GM10248 (cell line): ENCODE measurements at regions not wholly inside any gene's neighbourhood (a gene's known extent, or its start where the extent isn't known, plus 50 kb on each side); places are given as distances from the start of the nearest gene placed in this dataset.

Experiments
- CTCF ChIA-PET: fragments of 300-600 bp; sonication (Branson Sonifier 250); formaldehyde crosslinking; extraction: SDS; loops from one replicate; lab custom pipeline; 2021; ENCODE audit warnings: antibody characterized with exemption; lab: Yijun Ruan, JAX
- POLR2A ChIA-PET: fragments of 350-650 bp; sonication (Branson Sonifier 250); formaldehyde crosslinking; extraction: SDS; loops from one replicate; lab custom pipeline; 2020; ENCODE audit warnings: antibody characterized with exemption; lab: Yijun Ruan, JAX
- DNase-seq: peaks from one replicate; pipeline ENCODE4 v3.0.0; 2012; ENCODE audit errors: extremely low spot score
- CTCF ChIP-seq: IDR thresholded peaks from 2 replicates; pipeline ENCODE4 v1.5.1; 2012; ENCODE audit warnings: mild to moderate bottlenecking, low read depth; ENCODE audit errors: extremely low read depth, missing control alignments, control extremely low read depth

- no peak for TF ChIP-seq CTCF
- no peak for DNase-seq
- ChIA-PET POLR2A (interaction anchor here (0.6 kb wide), 1 partner anchor 22 kb away, joined by 3 read pairs; no protein-coding TSS in a partner anchor), CTCF (no interaction called here)
These were observed 433.7 kb downstream of the SHQ1 start for GRCh38 chr3:72414481-72415016.

GRCh38 chr3:72413228-72413627 is 435.0 kb downstream of the SHQ1 start:
- ChIA-PET POLR2A (no interaction called here), CTCF (no interaction called here)
- TF ChIP-seq CTCF, result no peak
- DNase-seq, result no peak

GRCh38 chr3:72412340-72412956 is 435.8 kb downstream of the SHQ1 start:
- DNase-seq, result no peak
- ChIA-PET CTCF (interaction anchor here (0.7 to 1.4 kb wide), 3 partner anchors 9 to 14 kb away, joined by 3 to 4 read pairs (median 3); no protein-coding TSS in a partner anchor), POLR2A (no interaction called here)
- no peak for TF ChIP-seq CTCF

GRCh38 chr3:72411843-72412242 is 436.4 kb downstream of the SHQ1 start:
- ChIA-PET POLR2A (no interaction called here), CTCF (interaction anchor here (0.7 to 1.4 kb wide), 3 partner anchors 9 to 14 kb away, joined by 3 to 4 read pairs (median 3); no protein-coding TSS in a partner anchor)

GRCh38 chr3:72411126-72411525 is 437.1 kb downstream of the SHQ1 start:
- TF ChIP-seq CTCF, result no peak
- CTCF ChIA-PET, result interaction anchor here (1.0 to 1.4 kb wide), 2 partner anchors 14 to 15 kb away, joined by 3 to 4 read pairs; no protein-coding TSS in a partner anchor
- no peak for DNase-seq
- POLR2A ChIA-PET, result no interaction called here

More at GRCh38 chr3:72411843-72412242, 436.4 kb downstream of the SHQ1 start:
- no peak for TF ChIP-seq CTCF
- DNase-seq, result no peak

GRCh38 chr3:72408983-72409779 is 439.1 kb downstream of the SHQ1 start:
- ChIA-PET CTCF (interaction anchor here (1.1 to 1.7 kb wide), 2 partner anchors 8 to 25 kb away, joined by 3 to 5 read pairs; no protein-coding TSS in a partner anchor), POLR2A (no interaction called here)
- no peak for TF ChIP-seq CTCF
- DNase-seq, result peak; percentile 10
